CD8-positive, alpha-beta memory T cell (primary cell): ENCODE measurements at regions not wholly inside any gene's neighbourhood (a gene's known extent, or its start where the extent isn't known, plus 50 kb on each side); places are given as distances from the start of the nearest gene placed in this dataset.

Experiments
- CTCF ChIA-PET: fragments of 350-600 bp; sonication (Branson Sonifier 250); formaldehyde crosslinking; loops from one replicate; lab custom pipeline; 2021; ENCODE audit warnings: antibody characterized with exemption; lab: Charles Lee
- POLR2A ChIA-PET: fragments of 350-600 bp; sonication (Branson Sonifier 250); formaldehyde crosslinking; loops from one replicate; lab custom pipeline; 2021; ENCODE audit warnings: antibody characterized with exemption; lab: Charles Lee
- DNase-seq, 5 donors: peaks; one replicate each; pipeline versions ENCODE4 v3.0.0 to v3.0.0-alpha.2; 2020 to 2022; ENCODE audit warnings: mixed read lengths in 1 of 5
- H3K27ac ChIP-seq: one replicate; pipeline ENCODE4 v1.7.0; 2013; ENCODE audit warnings: low read depth, mild to moderate bottlenecking, low read length, moderate library complexity
- H3K27me3 ChIP-seq: 2 replicates; pipeline ENCODE4 v1.7.0; 2013; ENCODE audit warnings: low read length, mild to moderate bottlenecking; ENCODE audit not compliant: insufficient read depth, poor library complexity, severe bottlenecking
- H3K36me3 ChIP-seq: 2 replicates; pipeline ENCODE4 v1.7.0; 2013; ENCODE audit warnings: mild to moderate bottlenecking, low read length, moderate library complexity; ENCODE audit not compliant: insufficient read depth
- H3K4me1 ChIP-seq: 2 replicates; pipeline ENCODE4 v1.7.0; 2013; ENCODE audit warnings: mild to moderate bottlenecking, low read length, moderate library complexity; ENCODE audit not compliant: insufficient read depth
- H3K4me3 ChIP-seq: 2 replicates; pipeline ENCODE4 v1.7.0; 2013; ENCODE audit warnings: mild to moderate bottlenecking, low read length
- H3K9me3 ChIP-seq: 2 replicates; pipeline ENCODE4 v1.7.0; 2013; ENCODE audit warnings: mild to moderate bottlenecking, low read length
- H3K27ac Mint-ChIP-seq, 8 donors: one replicate each; pipeline ENCODE4 v1.8.0; 2020 to 2021; ENCODE audit warnings: mixed read lengths in 8 of 8, mild to moderate bottlenecking in 6 of 8, inconsistent platforms in 3 of 8, moderate library complexity in 3 of 8
- H3K27me3 Mint-ChIP-seq, 2 donors: one replicate each; pipeline ENCODE4 v1.8.0; 2020 to 2021; ENCODE audit warnings: mixed read lengths in 2 of 2, mild to moderate bottlenecking in 1 of 2, moderate library complexity in 1 of 2
- H3K36me3 Mint-ChIP-seq, 3 donors: one replicate each; pipeline ENCODE4 v1.8.0; 2020 to 2021; ENCODE audit warnings: mixed read lengths in 3 of 3, inconsistent platforms in 1 of 3, mild to moderate bottlenecking in 1 of 3
- H3K4me1 Mint-ChIP-seq, 3 donors: one replicate each; pipeline ENCODE4 v1.8.0; 2020 to 2021; ENCODE audit warnings: mixed read lengths in 3 of 3, inconsistent platforms in 1 of 3, mild to moderate bottlenecking in 1 of 3
- H3K4me3 Mint-ChIP-seq, 7 donors: one replicate each; pipeline ENCODE4 v1.8.0; 2020 to 2021; ENCODE audit warnings: mixed read lengths in 7 of 7, mild to moderate bottlenecking in 6 of 7, moderate library complexity in 4 of 7, inconsistent platforms in 2 of 7
- H3K9me3 Mint-ChIP-seq, 5 donors: one replicate each; pipeline ENCODE4 v1.8.0; 2020 to 2022; ENCODE audit warnings: mixed read lengths in 5 of 5, mild to moderate bottlenecking in 3 of 5, moderate library complexity in 2 of 5, inconsistent platforms in 1 of 5

DNA sequence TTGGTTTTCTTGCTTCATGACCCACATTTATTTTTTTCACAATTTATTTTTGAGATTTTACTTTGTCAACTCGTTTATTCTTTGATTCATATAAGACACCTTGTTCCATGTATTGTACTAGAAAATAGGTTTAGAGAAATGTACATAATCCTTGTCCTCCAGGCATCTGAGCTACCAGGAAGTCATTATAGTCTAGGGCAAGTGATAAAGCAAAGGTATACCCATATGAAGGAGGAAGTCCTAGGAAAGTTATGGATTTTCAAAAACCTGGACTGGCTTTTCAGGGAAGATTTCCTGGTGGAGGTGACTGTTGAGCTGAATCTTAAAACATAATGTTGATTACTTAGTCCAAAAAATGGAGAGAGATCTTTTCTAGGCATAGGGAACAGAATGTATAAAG lies 98.8 kb upstream of the SHISA6 start:
- Mint-ChIP-seq H3K9me3 (peaks cover 0 to 12% (median 7%) of the 10 kb centered on the region in 5 donors), H3K27ac (no peak overlapping the region), H3K4me3 (no peak overlapping the region), H3K27me3 (no peaks in the 10 kb centered on the region), H3K36me3 (no peaks in the 10 kb centered on the region), H3K4me1 (no peaks in the 10 kb centered on the region)
- Histone ChIP-seq H3K36me3 (no peaks in the 10 kb centered on the region), H3K27ac (no peak overlapping the region), H3K27me3 (no peaks in the 10 kb centered on the region), H3K4me1 (no peaks in the 10 kb centered on the region), H3K4me3 (no peak overlapping the region), H3K9me3 (no peaks in the 10 kb centered on the region)
- ChIA-PET POLR2A (no interaction called here), CTCF (no interaction called here)
- no peak for DNase-seq

GRCh38 chr17:11140501-11140900 lies 100.5 kb upstream of the SHISA6 start:
- no peak overlapping the region for H3K4me3 ChIP-seq
- H3K4me1 ChIP-seq = no peaks in the 10 kb centered on the region
- no peaks in the 10 kb centered on the region for H3K27me3 Mint-ChIP-seq
- no peaks in the 10 kb centered on the region for H3K9me3 ChIP-seq
- no peaks in the 10 kb centered on the region for H3K36me3 Mint-ChIP-seq
- CTCF ChIA-PET = no interaction called here
- H3K36me3 ChIP-seq = no peaks in the 10 kb centered on the region
- H3K27me3 ChIP-seq = no peaks in the 10 kb centered on the region
- no peak overlapping the region for H3K27ac ChIP-seq
- DNase-seq = no peak
- H3K4me1 Mint-ChIP-seq = no peaks in the 10 kb centered on the region
- no peak overlapping the region for H3K4me3 Mint-ChIP-seq
- H3K27ac Mint-ChIP-seq = no peak overlapping the region
- POLR2A ChIA-PET = no interaction called here
- H3K9me3 Mint-ChIP-seq = peaks cover 0 to 9% (median 3%) of the 10 kb centered on the region in 5 donors

DNA sequence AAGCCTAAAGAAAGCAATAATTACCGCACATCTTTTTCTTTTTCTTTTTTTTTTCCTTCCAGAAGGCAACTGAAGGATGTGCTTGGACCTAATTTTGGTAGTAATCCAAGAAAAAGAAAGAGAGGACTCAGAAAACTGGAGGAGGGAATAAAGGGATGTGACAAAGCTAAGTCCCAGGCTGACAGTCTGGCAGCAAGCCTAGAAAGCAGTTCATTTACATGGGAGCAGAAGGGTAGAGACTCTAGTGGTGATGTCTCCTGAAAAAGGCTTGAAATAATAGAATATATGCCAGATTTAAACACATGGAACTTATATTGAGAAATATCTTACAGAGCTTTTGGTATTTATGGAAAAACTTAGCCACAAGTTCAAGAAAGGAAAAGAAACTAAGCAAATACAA lies 101.0 kb upstream of the SHISA6 start:
- Mint-ChIP-seq H3K27me3 (no peaks in the 10 kb centered on the region), H3K36me3 (no peaks in the 10 kb centered on the region), H3K9me3 (peaks cover 0 to 9% (median 3%) of the 10 kb centered on the region in 5 donors), H3K4me3 (no peak overlapping the region), H3K27ac (no peak overlapping the region), H3K4me1 (no peaks in the 10 kb centered on the region)
- Histone ChIP-seq H3K9me3 (no peaks in the 10 kb centered on the region), H3K4me1 (no peaks in the 10 kb centered on the region), H3K27ac (no peak overlapping the region), H3K27me3 (no peaks in the 10 kb centered on the region), H3K4me3 (no peak overlapping the region), H3K36me3 (no peaks in the 10 kb centered on the region)
- ChIA-PET POLR2A (no interaction called here), CTCF (no interaction called here)
- no peak for DNase-seq

DNA sequence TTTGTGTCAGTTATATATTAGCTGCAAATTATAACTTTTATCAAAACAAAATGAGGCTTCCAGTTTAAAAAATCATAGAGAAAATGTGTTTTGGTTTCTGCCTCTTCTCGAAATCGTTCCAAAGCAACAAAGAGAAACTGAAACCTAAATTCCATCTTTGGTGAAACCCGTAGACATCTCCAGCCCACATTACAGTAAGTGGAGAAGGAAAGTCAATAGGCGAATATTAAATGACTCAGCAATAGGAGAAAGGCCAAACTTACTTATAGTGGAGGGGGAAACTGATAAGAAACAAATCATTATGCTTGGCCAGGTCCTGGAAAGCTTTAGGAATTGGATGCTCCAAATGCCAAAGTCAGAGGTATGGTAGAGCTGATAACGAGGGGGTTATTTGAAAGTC lies 103.0 kb upstream of the SHISA6 start:
- Mint-ChIP-seq H3K4me3 (no peak overlapping the region), H3K4me1 (no peaks in the 10 kb centered on the region), H3K27ac (no peak overlapping the region), H3K27me3 (no peaks in the 10 kb centered on the region), H3K9me3 (peaks cover 0 to 4% (median 3%) of the 10 kb centered on the region in 5 donors), H3K36me3 (no peaks in the 10 kb centered on the region)
- no peaks in the 10 kb centered on the region for H3K36me3 ChIP-seq
- no peaks in the 10 kb centered on the region for H3K4me1 ChIP-seq
- ChIA-PET POLR2A (no interaction called here), CTCF (no interaction called here)
- no peak for DNase-seq
- no peaks in the 10 kb centered on the region for H3K27me3 ChIP-seq
- no peak overlapping the region for H3K27ac ChIP-seq
- H3K4me3 ChIP-seq = no peak overlapping the region
- no peaks in the 10 kb centered on the region for H3K9me3 ChIP-seq

- no peaks in the 10 kb centered on the region for H3K27me3 ChIP-seq
- H3K36me3 Mint-ChIP-seq = no peaks in the 10 kb centered on the region
- H3K4me1 ChIP-seq = no peaks in the 10 kb centered on the region
- no peak for DNase-seq
- H3K4me3 ChIP-seq = no peak overlapping the region
- H3K27ac ChIP-seq = no peak overlapping the region
- H3K4me3 Mint-ChIP-seq = no peak overlapping the region
- H3K4me1 Mint-ChIP-seq = no peaks in the 10 kb centered on the region
- H3K27ac Mint-ChIP-seq = no peak overlapping the region
- ChIA-PET POLR2A (no interaction called here), CTCF (no interaction called here)
- H3K9me3 Mint-ChIP-seq = peaks cover 0 to 2% (median 0%) of the 10 kb centered on the region in 5 donors
- no peaks in the 10 kb centered on the region for H3K27me3 Mint-ChIP-seq
- no peaks in the 10 kb centered on the region for H3K36me3 ChIP-seq
- no peaks in the 10 kb centered on the region for H3K9me3 ChIP-seq
Measured at GRCh38 chr17:11135819-11136218, 105.2 kb upstream of the SHISA6 start.

DNA sequence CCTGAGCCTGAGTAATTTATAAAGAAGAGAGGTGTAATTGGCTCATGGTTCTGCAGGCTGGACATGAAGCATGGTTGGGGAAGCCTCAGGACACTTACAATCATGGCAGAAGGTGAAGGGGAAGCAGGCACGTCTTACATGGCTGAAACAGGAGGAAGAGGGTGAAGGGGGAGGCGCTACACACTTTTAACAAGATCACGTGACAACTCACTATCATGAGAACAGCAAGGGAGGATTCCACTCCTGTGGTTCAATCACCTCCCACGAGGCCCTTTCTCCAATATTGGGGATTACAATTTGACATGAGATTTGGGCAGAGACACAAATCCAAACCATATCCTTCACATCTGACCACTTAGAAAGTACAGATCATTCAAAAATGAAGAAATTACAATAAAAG lies 110.6 kb upstream of the SHISA6 start:
- no peak for DNase-seq
- Mint-ChIP-seq H3K36me3 (peaks cover 0 to 3% (median 0%) of the 10 kb centered on the region in 3 donors), H3K27me3 (no peaks in the 10 kb centered on the region), H3K9me3 (peaks cover 0 to 10% (median 2%) of the 10 kb centered on the region in 5 donors), H3K4me1 (no peaks in the 10 kb centered on the region), H3K27ac (no peak overlapping the region), H3K4me3 (no peak overlapping the region)
- H3K27ac ChIP-seq = no peak overlapping the region
- H3K9me3 ChIP-seq = no peaks in the 10 kb centered on the region
- CTCF ChIA-PET = no interaction called here
- no peaks in the 10 kb centered on the region for H3K36me3 ChIP-seq
- no peaks in the 10 kb centered on the region for H3K27me3 ChIP-seq
- no peak overlapping the region for H3K4me3 ChIP-seq
- POLR2A ChIA-PET = no interaction called here
- H3K4me1 ChIP-seq = no peaks in the 10 kb centered on the region

- H3K9me3 ChIP-seq = no peaks in the 10 kb centered on the region
- H3K4me1 ChIP-seq = no peaks in the 10 kb centered on the region
- H3K4me1 Mint-ChIP-seq = no peaks in the 10 kb centered on the region
- POLR2A ChIA-PET = no interaction called here
- H3K27me3 Mint-ChIP-seq = peaks cover 0 to 1% of the 10 kb centered on the region in 2 donors
- no peaks in the 10 kb centered on the region for H3K27me3 ChIP-seq
- no peak overlapping the region for H3K4me3 Mint-ChIP-seq
- CTCF ChIA-PET = no interaction called here
- H3K36me3 ChIP-seq = no peaks in the 10 kb centered on the region
- H3K4me3 ChIP-seq = no peak overlapping the region
- no peak overlapping the region for H3K27ac Mint-ChIP-seq
- H3K9me3 Mint-ChIP-seq = peaks cover 0 to 8% (median 3%) of the 10 kb centered on the region in 5 donors
- H3K27ac ChIP-seq = no peak overlapping the region
- H3K36me3 Mint-ChIP-seq = peaks cover 0 to 3% (median 0%) of the 10 kb centered on the region in 3 donors
- no peak for DNase-seq
Measured at GRCh38 chr17:11122908-11123307, 118.1 kb upstream of the SHISA6 start.

DNA sequence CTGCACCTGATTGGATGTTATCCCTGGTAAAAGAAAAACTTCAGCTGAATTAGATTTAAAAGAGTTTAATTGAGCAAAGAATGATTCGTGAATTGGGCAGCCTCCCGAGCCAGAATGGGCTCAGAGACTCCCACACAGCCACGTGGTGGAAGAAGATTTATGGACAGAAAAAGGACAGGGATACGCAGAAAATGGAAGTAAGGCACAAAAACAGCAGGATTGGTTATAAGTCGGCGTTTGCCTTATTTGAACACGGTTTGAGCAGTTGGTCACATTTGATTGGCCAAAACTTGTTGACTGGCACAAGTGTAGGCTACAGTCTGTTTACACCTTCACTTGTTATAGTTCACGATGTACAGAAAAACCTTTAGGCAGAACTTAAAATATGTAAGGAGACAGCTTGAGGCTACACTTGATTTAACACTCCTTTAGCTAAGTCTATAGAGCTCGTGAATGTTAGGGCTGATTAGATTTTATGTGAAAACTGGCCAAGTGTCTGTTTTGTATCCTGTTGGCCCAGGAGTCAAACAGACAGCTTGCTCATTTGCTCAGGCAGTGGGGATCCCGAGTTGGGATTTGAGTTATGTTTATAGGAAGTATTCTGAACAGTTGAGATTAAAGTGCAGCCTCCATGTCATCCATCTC lies 119.5 kb upstream of the SHISA6 start:
- H3K36me3 Mint-ChIP-seq = peaks cover 0 to 2% (median 0%) of the 10 kb centered on the region in 3 donors
- Histone ChIP-seq H3K9me3 (no peaks in the 10 kb centered on the region), H3K27ac (no peak overlapping the region), H3K36me3 (no peaks in the 10 kb centered on the region), H3K4me1 (no peaks in the 10 kb centered on the region), H3K4me3 (no peak overlapping the region), H3K27me3 (no peaks in the 10 kb centered on the region)
- no peaks in the 10 kb centered on the region for H3K4me1 Mint-ChIP-seq
- no peak overlapping the region for H3K4me3 Mint-ChIP-seq
- CTCF ChIA-PET = no interaction called here
- peaks cover 0 to 7% (median 5%) of the 10 kb centered on the region in 5 donors for H3K9me3 Mint-ChIP-seq
- no peak overlapping the region for H3K27ac Mint-ChIP-seq
- H3K27me3 Mint-ChIP-seq = peaks cover 0 to 1% of the 10 kb centered on the region in 2 donors
- DNase-seq = no peak
- POLR2A ChIA-PET = no interaction called here
